Retinal pigment epithelial cell (primary cell): ENCODE measurements at regions not wholly inside any gene's neighbourhood (a gene's known extent, or its start where the extent isn't known, plus 50 kb on each side); places are given as distances from the start of the nearest gene placed in this dataset.
"Not testable (repeated sequence)": the region's sequence is repeated elsewhere in the genome, so short reads cannot be mapped to it uniquely, and the experiment has no call there.

Experiments
- DNase-seq: peaks from one replicate; pipeline ENCODE4 v3.0.0-alpha.2; 2010; ENCODE audit warnings: low read depth
- H3K4me3 ChIP-seq: 2 replicates; pipeline ENCODE4 v1.5.1; 2011; ENCODE audit warnings: mild to moderate bottlenecking, low read length, control low read depth, moderate library complexity
- CTCF ChIP-seq: conservative IDR thresholded peaks from 2 replicates; pipeline ENCODE4 v1.5.1; 2011; ENCODE audit warnings: low read depth, low read length, control low read depth, inconsistent platforms

- no peak for TF ChIP-seq CTCF
- no peak for DNase-seq
- H3K4me3 ChIP-seq, result no peak overlapping the region
Observed at GRCh38 chr10:30691639-30692015, 62.1 kb upstream of the LYZL2 start.

- H3K4me3 ChIP-seq, result not testable (repeated sequence)
Observed at GRCh38 chr10:30690948-30691638, 61.5 kb upstream of the LYZL2 start.

GRCh38 chr10:30688456-30688855 is 58.9 kb upstream of the LYZL2 start:
- DNase-seq, result no peak
- H3K4me3 ChIP-seq, result no peak overlapping the region
- no peak for TF ChIP-seq CTCF

More at GRCh38 chr10:30690948-30691638, 61.5 kb upstream of the LYZL2 start:
- DNase-seq, result not testable (repeated sequence)

- no peak overlapping the region for H3K4me3 ChIP-seq
- TF ChIP-seq CTCF, result peak; percentile 99
- DNase-seq, result no peak
Observed at GRCh38 chr10:30687698-30688213, 58.2 kb upstream of the LYZL2 start.

- no peak for DNase-seq
- no peak for TF ChIP-seq CTCF
- no peak overlapping the region for H3K4me3 ChIP-seq
Observed at GRCh38 chr10:30686708-30687107, 57.2 kb upstream of the LYZL2 start.

GRCh38 chr10:30683496-30683895 is 53.9 kb upstream of the LYZL2 start:
- no peak for DNase-seq
- TF ChIP-seq CTCF, result no peak
- H3K4me3 ChIP-seq, result no peak overlapping the region

- H3K4me3 ChIP-seq, result not testable (repeated sequence)
- peak; percentile 68 for DNase-seq
Observed at GRCh38 chr10:30682377-30683199, 53.0 kb upstream of the LYZL2 start.

- no peak overlapping the region for H3K4me3 ChIP-seq
- DNase-seq, result no peak
- TF ChIP-seq CTCF, result no peak
Observed at GRCh38 chr10:30680908-30681307, 51.4 kb upstream of the LYZL2 start.
